ENCODE measurements at regions not wholly inside any gene's neighbourhood (a gene's known extent, or its start where the extent isn't known, plus 50 kb on each side); places are given as distances from the start of the nearest gene placed in this dataset.

DNA sequence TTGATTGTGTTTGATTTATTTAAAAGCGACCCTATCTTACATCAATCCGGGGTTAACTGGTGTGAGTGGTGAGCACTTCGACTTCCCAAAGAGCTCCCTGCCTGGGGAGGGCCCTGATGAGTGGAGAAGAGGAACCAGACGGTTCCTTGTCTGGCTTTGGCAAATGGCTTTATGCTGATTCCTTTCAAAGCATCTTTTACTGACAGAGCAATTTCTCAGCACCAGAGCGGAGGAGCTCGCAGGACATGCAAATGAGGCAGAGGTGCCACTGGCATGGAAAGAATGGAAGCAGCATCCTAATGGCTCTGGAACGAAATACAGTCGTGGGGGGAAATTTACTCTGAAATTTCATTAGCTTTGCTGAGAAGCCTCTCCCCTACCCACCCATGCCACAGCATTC, 410.9 kb upstream of the B3GAT1 start:
- TF ChIP-seq, protein P1, sequence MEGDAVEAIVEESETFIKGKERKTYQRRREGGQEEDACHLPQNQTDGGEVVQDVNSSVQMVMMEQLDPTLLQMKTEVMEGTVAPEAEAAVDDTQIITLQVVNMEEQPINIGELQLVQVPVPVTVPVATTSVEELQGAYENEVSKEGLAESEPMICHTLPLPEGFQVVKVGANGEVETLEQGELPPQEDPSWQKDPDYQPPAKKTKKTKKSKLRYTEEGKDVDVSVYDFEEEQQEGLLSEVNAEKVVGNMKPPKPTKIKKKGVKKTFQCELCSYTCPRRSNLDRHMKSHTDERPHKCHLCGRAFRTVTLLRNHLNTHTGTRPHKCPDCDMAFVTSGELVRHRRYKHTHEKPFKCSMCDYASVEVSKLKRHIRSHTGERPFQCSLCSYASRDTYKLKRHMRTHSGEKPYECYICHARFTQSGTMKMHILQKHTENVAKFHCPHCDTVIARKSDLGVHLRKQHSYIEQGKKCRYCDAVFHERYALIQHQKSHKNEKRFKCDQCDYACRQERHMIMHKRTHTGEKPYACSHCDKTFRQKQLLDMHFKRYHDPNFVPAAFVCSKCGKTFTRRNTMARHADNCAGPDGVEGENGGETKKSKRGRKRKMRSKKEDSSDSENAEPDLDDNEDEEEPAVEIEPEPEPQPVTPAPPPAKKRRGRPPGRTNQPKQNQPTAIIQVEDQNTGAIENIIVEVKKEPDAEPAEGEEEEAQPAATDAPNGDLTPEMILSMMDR (conservative IDR thresholded peaks at IDR 0.05) = no peak
- Mint-ChIP-seq H3K9me3 (no peaks in the 10 kb centered on the region), H3K27me3 (peaks cover 20% of the 10 kb centered on the region), H3K27ac (no peak overlapping the region), H3K4me1 (ENCODE audit: unreplicated experiment) (no peaks in the 10 kb centered on the region), H3K4me3 (no peak overlapping the region), H3K36me3 (no peaks in the 10 kb centered on the region)
- DNase-seq (ENCODE audit: extremely low spot score, unreplicated experiment) = no peak

DNA sequence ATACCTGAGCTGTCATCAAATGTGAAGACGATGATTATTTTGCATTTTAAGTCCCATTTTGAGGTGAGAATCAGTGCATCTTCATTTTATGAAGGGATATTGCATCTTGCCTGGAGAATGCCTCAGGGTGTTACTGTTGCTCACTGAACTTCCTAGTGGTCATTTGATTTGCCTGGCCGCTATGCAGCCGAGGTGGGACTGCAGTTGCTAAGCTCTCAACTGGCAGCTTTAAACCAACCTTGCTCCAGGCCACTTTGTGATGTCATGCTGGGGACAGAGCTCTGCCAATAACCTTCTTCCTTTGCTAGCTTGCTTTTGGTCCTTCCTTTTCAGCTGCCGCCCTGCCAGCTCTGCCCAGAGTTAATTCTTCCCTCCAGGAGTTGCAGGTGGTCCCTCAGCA, 409.4 kb upstream of the B3GAT1 start:
- H3K4me1 Mint-ChIP-seq (ENCODE audit: unreplicated experiment) = no peaks in the 10 kb centered on the region
- H3K4me3 Mint-ChIP-seq = no peak overlapping the region
- TF ChIP-seq, protein P1 (conservative IDR thresholded peaks at IDR 0.05) = no peak
- no peaks in the 10 kb centered on the region for H3K36me3 Mint-ChIP-seq
- no peak for DNase-seq (ENCODE audit: extremely low spot score, unreplicated experiment)
- peaks cover 20% of the 10 kb centered on the region for H3K27me3 Mint-ChIP-seq
- no peaks in the 10 kb centered on the region for H3K9me3 Mint-ChIP-seq
- H3K27ac Mint-ChIP-seq = no peak overlapping the region

DNA sequence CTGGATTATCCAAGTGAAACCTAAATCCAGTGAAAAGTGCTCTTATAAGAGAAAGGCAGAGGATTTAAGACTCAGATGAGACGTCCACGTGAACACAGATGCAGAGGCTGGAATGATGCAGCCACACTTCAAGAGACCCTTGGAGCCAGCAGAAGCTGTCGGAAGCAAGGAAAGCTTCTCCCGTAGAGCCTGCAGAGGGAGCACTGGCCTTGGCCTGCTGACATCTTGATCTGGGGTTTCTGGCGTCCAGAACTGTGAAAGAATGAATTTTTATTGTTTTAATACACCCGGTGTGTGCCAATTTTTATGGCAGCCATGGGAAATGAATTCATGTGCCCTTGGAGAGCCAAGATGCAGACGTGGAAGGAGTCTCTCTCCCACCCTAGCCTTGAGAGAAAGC, 407.0 kb upstream of the B3GAT1 start:
- TF ChIP-seq, protein P1 (conservative IDR thresholded peaks at IDR 0.05) = peak; percentile 56
- Mint-ChIP-seq H3K27ac (no peak overlapping the region), H3K27me3 (peaks cover 15% of the 10 kb centered on the region), H3K9me3 (no peaks in the 10 kb centered on the region), H3K36me3 (no peaks in the 10 kb centered on the region), H3K4me3 (no peak overlapping the region), H3K4me1 (ENCODE audit: unreplicated experiment) (no peaks in the 10 kb centered on the region)
- no peak for DNase-seq (ENCODE audit: extremely low spot score, unreplicated experiment)

GRCh38 chr11:134818516-134818915, 406.5 kb upstream of the B3GAT1 start:
- DNase-seq (ENCODE audit: extremely low spot score, unreplicated experiment) = no peak
- H3K27ac Mint-ChIP-seq = peak overlapping the region; percentile 21
- no peaks in the 10 kb centered on the region for H3K9me3 Mint-ChIP-seq
- TF ChIP-seq, protein P1 (conservative IDR thresholded peaks at IDR 0.05) = no peak
- no peaks in the 10 kb centered on the region for H3K36me3 Mint-ChIP-seq
- H3K4me1 Mint-ChIP-seq (ENCODE audit: unreplicated experiment) = no peaks in the 10 kb centered on the region
- H3K4me3 Mint-ChIP-seq = no peak overlapping the region
- H3K27me3 Mint-ChIP-seq = peaks cover 15% of the 10 kb centered on the region

DNA sequence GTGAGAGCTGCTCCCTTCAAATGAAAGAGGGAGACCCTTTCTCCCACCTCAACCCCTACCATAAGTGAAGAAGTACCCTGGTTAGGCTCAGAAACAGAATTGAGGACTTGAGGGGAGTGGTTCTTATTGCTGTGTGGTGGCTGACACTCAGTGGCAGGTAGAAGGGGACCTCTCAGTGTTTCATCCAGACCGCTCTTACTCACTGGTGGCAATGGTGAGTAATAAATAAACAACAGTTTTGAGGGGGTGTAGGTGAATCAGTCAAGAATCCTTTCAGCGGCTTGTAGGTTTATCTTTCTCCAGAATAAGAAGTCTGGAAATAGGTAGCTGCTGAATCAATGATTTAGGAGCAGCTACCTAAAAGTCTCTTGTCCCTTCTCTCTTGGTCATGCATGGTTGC, 403.4 kb upstream of the B3GAT1 start:
- Mint-ChIP-seq H3K4me3 (no peak overlapping the region), H3K27ac (no peak overlapping the region), H3K4me1 (ENCODE audit: unreplicated experiment) (no peaks in the 10 kb centered on the region), H3K9me3 (no peaks in the 10 kb centered on the region), H3K36me3 (no peaks in the 10 kb centered on the region), H3K27me3 (peaks cover 5% of the 10 kb centered on the region)
- no peak for DNase-seq (ENCODE audit: extremely low spot score, unreplicated experiment)
- TF ChIP-seq, protein P1 (conservative IDR thresholded peaks at IDR 0.05) = no peak

- Mint-ChIP-seq H3K27me3 (peaks cover 4% of the 10 kb centered on the region), H3K27ac (no peak overlapping the region), H3K36me3 (no peaks in the 10 kb centered on the region), H3K4me3 (no peak overlapping the region), H3K9me3 (no peaks in the 10 kb centered on the region), H3K4me1 (ENCODE audit: unreplicated experiment) (no peaks in the 10 kb centered on the region)
- TF ChIP-seq, protein P1 (conservative IDR thresholded peaks at IDR 0.05) = no peak
- no peak for DNase-seq (ENCODE audit: extremely low spot score, unreplicated experiment)
These were observed 396.0 kb upstream of the B3GAT1 start for GRCh38 chr11:134807997-134808396.

All from type B pancreatic cell (in vitro differentiated cells).